K562 (cell line): ENCODE measurements at regions not wholly inside any gene's neighbourhood (a gene's known extent, or its start where the extent isn't known, plus 50 kb on each side); places are given as distances from the start of the nearest gene placed in this dataset.

Source experiments
- CTCF ChIP-seq, 3 experiments: IDR thresholded peaks in 2 of 3; conservative IDR thresholded peaks in 1 of 3; 2 replicates each; pipeline ENCODE4 v1.5.1; 2011 to 2012; ENCODE audit warnings: low read length in 3 of 3, mild to moderate bottlenecking in 3 of 3, control low read depth in 2 of 3, improper control_type of control experiment in 1 of 3, inconsistent platforms in 1 of 3, low read depth in 1 of 3, mixed read lengths in 1 of 3, moderate library complexity in 1 of 3; ENCODE audit not compliant: insufficient read depth in 2 of 3
- GTF2F1 ChIP-seq: IDR thresholded peaks from 2 replicates; pipeline ENCODE4 v1.6.1; 2011; ENCODE audit warnings: low read depth, low read length, improper control_type of control experiment
- SPI1 ChIP-seq: IDR thresholded peaks from 2 replicates; pipeline ENCODE4 v1.6.1; 2011; ENCODE audit warnings: low read depth, low read length, control low read depth, borderline replicate concordance
- SRF ChIP-seq, 2 experiments: fragments of 250-450, 450-650 bp in 1 of 2; sonication (Bioruptor Pico) in 1 of 2; sonication (generic) in 1 of 2; formaldehyde crosslinking; IDR thresholded peaks; 2 replicates each; pipeline versions ENCODE4 v1.5.0 to v1.5.1; 2020 to 2022; ENCODE audit warnings: mild to moderate bottlenecking in 1 of 2, missing genetic modification reagents in 1 of 2
- ZNF140 ChIP-seq: fragments of 250-450 bp; sonication (Bioruptor Pico); IDR thresholded peaks from 2 replicates; pipeline ENCODE4 v1.8.0; 2021; ENCODE audit warnings: moderate library complexity, mild to moderate bottlenecking, inconsistent platforms
- TF ChIP-seq, protein P1 (sequence below): fragments of 250-450 bp; sonication (Bioruptor Pico); IDR thresholded peaks from 2 replicates; pipeline ENCODE4 v1.9.0; 2021; ENCODE audit warnings: mild to moderate bottlenecking, inconsistent platforms

DNA sequence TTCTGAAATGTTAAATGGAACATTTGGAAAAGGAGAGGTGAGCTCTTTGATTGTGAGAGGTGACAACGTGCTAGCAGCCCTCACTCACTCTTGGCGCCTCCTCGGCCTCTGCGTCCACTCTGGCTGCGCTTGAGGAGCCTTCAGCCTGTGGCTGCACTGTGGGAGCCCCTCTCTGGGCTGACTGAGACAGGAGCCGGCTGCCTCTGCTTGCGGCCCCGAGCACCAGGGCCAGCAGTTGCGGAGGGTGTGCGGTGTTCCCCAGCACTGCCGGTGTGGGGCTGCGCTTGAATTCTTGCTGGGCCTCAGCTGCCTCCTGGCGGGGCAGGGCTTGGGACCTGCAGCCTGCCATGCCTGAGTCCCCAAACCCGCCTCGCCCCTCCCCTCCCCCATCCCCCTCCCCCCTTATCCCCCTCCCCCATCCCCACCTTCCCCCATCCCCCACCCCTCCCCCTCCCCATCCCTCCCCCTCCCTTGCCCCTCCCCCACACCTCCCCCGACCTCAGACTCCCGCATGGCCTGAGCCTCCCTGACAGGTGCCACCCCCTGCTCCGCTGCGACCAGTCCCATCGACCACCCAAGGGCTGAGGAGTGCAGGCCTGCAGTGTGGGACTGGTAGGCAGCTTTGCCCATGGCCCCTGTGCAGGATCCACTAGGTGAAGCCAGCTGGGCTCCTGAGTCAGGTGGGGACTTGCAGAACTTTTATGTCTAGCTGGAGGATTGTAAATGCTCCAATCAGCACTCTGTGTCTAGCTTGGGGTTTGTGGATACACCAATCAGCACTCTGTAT lies 411.0 kb downstream of the OLFM4 start:
- TF ChIP-seq CTCF (IDR thresholded peaks at IDR 0.05 in 2 of 3, conservative IDR thresholded peaks at IDR 0.05 in 1 of 3; ENCODE audit: insufficient read depth in 2 of 3, low read depth in 1 of 3, low read length in 3 of 3) (no peak), GTF2F1 (no peak), SRF (CRISPR knock-in tag; IDR thresholded peaks at IDR 0.05) (no peak), ZNF140 (no peak), SPI1 (no peak)
- TF ChIP-seq, protein P1, sequence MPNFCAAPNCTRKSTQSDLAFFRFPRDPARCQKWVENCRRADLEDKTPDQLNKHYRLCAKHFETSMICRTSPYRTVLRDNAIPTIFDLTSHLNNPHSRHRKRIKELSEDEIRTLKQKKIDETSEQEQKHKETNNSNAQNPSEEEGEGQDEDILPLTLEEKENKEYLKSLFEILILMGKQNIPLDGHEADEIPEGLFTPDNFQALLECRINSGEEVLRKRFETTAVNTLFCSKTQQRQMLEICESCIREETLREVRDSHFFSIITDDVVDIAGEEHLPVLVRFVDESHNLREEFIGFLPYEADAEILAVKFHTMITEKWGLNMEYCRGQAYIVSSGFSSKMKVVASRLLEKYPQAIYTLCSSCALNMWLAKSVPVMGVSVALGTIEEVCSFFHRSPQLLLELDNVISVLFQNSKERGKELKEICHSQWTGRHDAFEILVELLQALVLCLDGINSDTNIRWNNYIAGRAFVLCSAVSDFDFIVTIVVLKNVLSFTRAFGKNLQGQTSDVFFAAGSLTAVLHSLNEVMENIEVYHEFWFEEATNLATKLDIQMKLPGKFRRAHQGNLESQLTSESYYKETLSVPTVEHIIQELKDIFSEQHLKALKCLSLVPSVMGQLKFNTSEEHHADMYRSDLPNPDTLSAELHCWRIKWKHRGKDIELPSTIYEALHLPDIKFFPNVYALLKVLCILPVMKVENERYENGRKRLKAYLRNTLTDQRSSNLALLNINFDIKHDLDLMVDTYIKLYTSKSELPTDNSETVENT (CRISPR knock-in tag), result no peak
